AG04449 (cell line): ENCODE measurements at regions not wholly inside any gene's neighbourhood (a gene's known extent, or its start where the extent isn't known, plus 50 kb on each side); places are given as distances from the start of the nearest gene placed in this dataset.

Experiments used
- CTCF ChIA-PET: fragments of 350-600 bp; formaldehyde crosslinking; extraction: SDS; loops from one replicate; lab custom pipeline; 2021; ENCODE audit warnings: antibody characterized with exemption; lab: Yijun Ruan, JAX
- POLR2A ChIA-PET: fragments of 400-600, 350-600 bp; formaldehyde crosslinking; extraction: SDS; loops from one replicate; lab custom pipeline; 2020; ENCODE audit warnings: antibody characterized with exemption, inconsistent platforms; lab: Yijun Ruan, JAX
- DNase-seq: peaks from one replicate; pipeline ENCODE4 v3.0.0-alpha.2; 2010; ENCODE audit warnings: low read depth, low spot score
- H3K4me3 ChIP-seq: 2 replicates; pipeline ENCODE4 v1.5.1; 2011; ENCODE audit warnings: low read depth, mild to moderate bottlenecking, control low read depth, low read length
- CTCF ChIP-seq: IDR thresholded peaks from one replicate; pipeline ENCODE4 v1.5.1; 2011; ENCODE audit warnings: mild to moderate bottlenecking, moderate library complexity, low read length, control low read depth, inconsistent platforms; ENCODE audit not compliant: insufficient read depth; ENCODE audit errors: missing control alignments

GRCh38 chr14:85122690-85123089 lies 407.3 kb upstream of the FLRT2 start:
- DNase-seq: no peak
- TF ChIP-seq CTCF: no peak
- POLR2A ChIA-PET: no interaction called here
- no peak overlapping the region for H3K4me3 ChIP-seq
- CTCF ChIA-PET: no interaction called here

- ChIA-PET POLR2A (no interaction called here), CTCF (no interaction called here)
- no peak for TF ChIP-seq CTCF
- no peak for DNase-seq
- no peak overlapping the region for H3K4me3 ChIP-seq
Measured at GRCh38 chr14:85123755-85124154, 406.2 kb upstream of the FLRT2 start.

GRCh38 chr14:85124631-85125290 lies 405.2 kb upstream of the FLRT2 start:
- ChIA-PET POLR2A (no interaction called here), CTCF (no interaction called here)
- DNase-seq: no peak
- H3K4me3 ChIP-seq: no peak overlapping the region
- no peak for TF ChIP-seq CTCF

- no peak for DNase-seq
- CTCF ChIA-PET: no interaction called here
- POLR2A ChIA-PET: no interaction called here
- TF ChIP-seq CTCF: no peak
- no peak overlapping the region for H3K4me3 ChIP-seq
Measured at GRCh38 chr14:85125291-85125670, 404.7 kb upstream of the FLRT2 start.

- no peak for DNase-seq
- TF ChIP-seq CTCF: no peak
- ChIA-PET POLR2A (no interaction called here), CTCF (no interaction called here)
- no peak overlapping the region for H3K4me3 ChIP-seq
Measured at GRCh38 chr14:85129921-85130320, 400.0 kb upstream of the FLRT2 start.

- no peak for TF ChIP-seq CTCF
- no peak for DNase-seq
- ChIA-PET POLR2A (no interaction called here), CTCF (no interaction called here)
- no peak overlapping the region for H3K4me3 ChIP-seq
Measured at GRCh38 chr14:85131226-85131922, 398.6 kb upstream of the FLRT2 start.
